ENCODE measurements at regions not wholly inside any gene's neighbourhood (a gene's known extent, or its start where the extent isn't known, plus 50 kb on each side); places are given as distances from the start of the nearest gene placed in this dataset.

DNA sequence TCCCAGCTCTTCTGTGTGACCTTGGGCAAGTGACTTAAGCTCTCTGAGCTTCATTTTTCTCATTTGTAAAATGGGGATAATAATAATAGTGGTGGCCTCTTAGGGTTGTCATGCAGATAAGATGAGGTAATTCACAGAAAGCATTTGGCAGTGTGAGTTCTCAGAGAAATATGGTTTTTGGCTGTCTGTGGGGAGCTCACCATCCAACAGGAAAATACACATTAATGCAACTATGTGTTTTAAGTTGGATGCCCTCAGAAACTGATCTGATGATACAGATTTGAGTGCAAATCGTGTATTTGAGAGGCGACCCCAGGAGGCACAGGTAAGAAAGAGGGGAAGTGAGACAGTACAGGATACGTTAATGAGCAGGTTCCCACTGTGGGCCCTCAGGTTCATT, 56.1 kb upstream of the SPRED2 start:
- no peaks in the 10 kb centered on the region for H3K27me3 ChIP-seq (ENCODE audit: control insufficient read depth, insufficient read depth, low read length)
- TF ChIP-seq, protein P1, sequence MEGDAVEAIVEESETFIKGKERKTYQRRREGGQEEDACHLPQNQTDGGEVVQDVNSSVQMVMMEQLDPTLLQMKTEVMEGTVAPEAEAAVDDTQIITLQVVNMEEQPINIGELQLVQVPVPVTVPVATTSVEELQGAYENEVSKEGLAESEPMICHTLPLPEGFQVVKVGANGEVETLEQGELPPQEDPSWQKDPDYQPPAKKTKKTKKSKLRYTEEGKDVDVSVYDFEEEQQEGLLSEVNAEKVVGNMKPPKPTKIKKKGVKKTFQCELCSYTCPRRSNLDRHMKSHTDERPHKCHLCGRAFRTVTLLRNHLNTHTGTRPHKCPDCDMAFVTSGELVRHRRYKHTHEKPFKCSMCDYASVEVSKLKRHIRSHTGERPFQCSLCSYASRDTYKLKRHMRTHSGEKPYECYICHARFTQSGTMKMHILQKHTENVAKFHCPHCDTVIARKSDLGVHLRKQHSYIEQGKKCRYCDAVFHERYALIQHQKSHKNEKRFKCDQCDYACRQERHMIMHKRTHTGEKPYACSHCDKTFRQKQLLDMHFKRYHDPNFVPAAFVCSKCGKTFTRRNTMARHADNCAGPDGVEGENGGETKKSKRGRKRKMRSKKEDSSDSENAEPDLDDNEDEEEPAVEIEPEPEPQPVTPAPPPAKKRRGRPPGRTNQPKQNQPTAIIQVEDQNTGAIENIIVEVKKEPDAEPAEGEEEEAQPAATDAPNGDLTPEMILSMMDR (IDR thresholded peaks at IDR 0.05) = no peak
- H2AFZ ChIP-seq = no peak overlapping the region
- H3K4me1 ChIP-seq = no peaks in the 10 kb centered on the region
- H3K4me2 ChIP-seq (ENCODE audit: low read length) = no peak overlapping the region
- H3K9ac ChIP-seq = no peak overlapping the region
- no peak overlapping the region for H3K27ac ChIP-seq
- H3K36me3 ChIP-seq (ENCODE audit: control insufficient read depth, insufficient read depth, low read length) = no peaks in the 10 kb centered on the region
- H3K9me3 ChIP-seq (ENCODE audit: control insufficient read depth, low read length) = no peaks in the 10 kb centered on the region
- no peak overlapping the region for H3K4me3 ChIP-seq (ENCODE audit: low read depth, low read length)
- H3K79me2 ChIP-seq = no peaks in the 10 kb centered on the region

DNA sequence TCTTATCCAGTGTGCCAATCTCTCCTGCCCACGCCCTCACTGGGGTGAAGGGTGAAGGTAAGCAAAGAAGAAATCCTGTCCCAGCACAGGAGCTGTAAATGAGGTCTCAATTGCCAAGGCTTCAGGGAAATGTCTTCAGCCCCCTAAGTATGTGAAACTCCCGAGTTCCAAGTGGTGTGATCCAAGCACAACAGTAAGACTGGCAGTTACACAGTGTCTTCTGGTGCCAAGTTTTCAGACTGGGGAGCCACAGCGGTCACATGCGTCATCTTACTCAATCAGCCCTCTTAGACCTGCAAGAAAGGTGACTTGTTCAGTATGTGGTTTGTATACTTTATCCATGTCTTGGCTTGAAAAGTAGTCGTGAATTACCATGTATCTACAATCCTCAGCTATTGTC, 55.0 kb upstream of the SPRED2 start:
- no peaks in the 10 kb centered on the region for H3K79me2 ChIP-seq
- no peak overlapping the region for H3K4me2 ChIP-seq (ENCODE audit: low read length)
- TF ChIP-seq, protein P1 (IDR thresholded peaks at IDR 0.05) = no peak
- no peak overlapping the region for H3K27ac ChIP-seq
- H3K9ac ChIP-seq = no peak overlapping the region
- H3K36me3 ChIP-seq (ENCODE audit: control insufficient read depth, insufficient read depth, low read length) = no peaks in the 10 kb centered on the region
- H3K27me3 ChIP-seq (ENCODE audit: control insufficient read depth, insufficient read depth, low read length) = no peaks in the 10 kb centered on the region
- H3K9me3 ChIP-seq (ENCODE audit: control insufficient read depth, low read length) = no peaks in the 10 kb centered on the region
- no peak overlapping the region for H3K4me3 ChIP-seq (ENCODE audit: low read depth, low read length)
- H2AFZ ChIP-seq = no peak overlapping the region
- no peaks in the 10 kb centered on the region for H3K4me1 ChIP-seq

DNA sequence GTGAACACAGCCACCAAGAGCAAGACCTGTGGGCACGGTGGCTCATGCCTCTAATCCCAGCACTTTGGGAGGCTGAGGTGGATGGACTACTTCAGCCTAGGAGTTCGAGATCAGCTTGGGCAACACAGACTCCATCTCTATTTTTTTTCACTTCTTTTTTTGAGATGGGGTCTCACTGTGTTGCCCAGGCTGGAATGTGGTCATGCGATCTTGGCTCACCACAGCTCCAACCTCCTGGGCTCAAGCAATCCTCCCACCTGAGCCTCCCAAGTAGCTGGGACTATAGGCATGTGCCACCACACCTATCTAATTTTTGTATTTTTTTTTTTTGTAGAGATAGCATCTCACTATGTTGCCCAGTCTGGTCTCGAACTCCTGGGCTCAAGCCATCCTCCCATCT, 54.4 kb upstream of the SPRED2 start:
- TF ChIP-seq, protein P1 (IDR thresholded peaks at IDR 0.05) = no peak
- Histone ChIP-seq H3K9ac (no peak overlapping the region), H3K4me2 (ENCODE audit: low read length) (no peak overlapping the region), H3K4me3 (ENCODE audit: low read depth, low read length) (no peak overlapping the region), H3K9me3 (ENCODE audit: control insufficient read depth, low read length) (no peaks in the 10 kb centered on the region), H3K4me1 (no peaks in the 10 kb centered on the region), H3K36me3 (ENCODE audit: control insufficient read depth, insufficient read depth, low read length) (no peaks in the 10 kb centered on the region), H3K79me2 (no peaks in the 10 kb centered on the region), H3K27me3 (ENCODE audit: control insufficient read depth, insufficient read depth, low read length) (no peaks in the 10 kb centered on the region), H3K27ac (no peak overlapping the region), H2AFZ (no peak overlapping the region)

DNA sequence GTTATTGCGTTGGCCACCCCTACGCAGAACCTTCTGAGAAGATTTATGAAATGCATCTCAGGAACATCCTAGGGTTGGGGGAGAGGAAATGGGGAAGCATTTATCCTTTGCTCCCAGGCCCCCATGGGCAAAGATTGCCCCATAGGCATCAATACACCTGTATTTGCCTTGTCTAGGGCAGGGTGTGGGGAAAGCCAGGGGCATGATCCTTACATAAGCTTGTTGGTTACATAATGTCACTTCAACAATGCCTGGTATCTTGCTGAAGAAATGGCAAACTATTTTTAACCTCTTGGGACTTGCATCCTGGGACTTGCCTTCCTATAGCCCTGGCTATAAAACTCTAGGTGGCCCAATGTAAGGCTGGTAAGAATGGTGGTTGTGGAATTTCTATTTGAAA, 53.9 kb upstream of the SPRED2 start:
- TF ChIP-seq, protein P1 (IDR thresholded peaks at IDR 0.05) = no peak
- Histone ChIP-seq H3K79me2 (no peaks in the 10 kb centered on the region), H3K4me3 (ENCODE audit: low read depth, low read length) (no peak overlapping the region), H3K27me3 (ENCODE audit: control insufficient read depth, insufficient read depth, low read length) (no peaks in the 10 kb centered on the region), H3K4me1 (no peaks in the 10 kb centered on the region), H3K36me3 (ENCODE audit: control insufficient read depth, insufficient read depth, low read length) (no peaks in the 10 kb centered on the region), H2AFZ (no peak overlapping the region), H3K9me3 (ENCODE audit: control insufficient read depth, low read length) (no peaks in the 10 kb centered on the region), H3K4me2 (ENCODE audit: low read length) (no peak overlapping the region), H3K9ac (no peak overlapping the region), H3K27ac (no peak overlapping the region)

DNA sequence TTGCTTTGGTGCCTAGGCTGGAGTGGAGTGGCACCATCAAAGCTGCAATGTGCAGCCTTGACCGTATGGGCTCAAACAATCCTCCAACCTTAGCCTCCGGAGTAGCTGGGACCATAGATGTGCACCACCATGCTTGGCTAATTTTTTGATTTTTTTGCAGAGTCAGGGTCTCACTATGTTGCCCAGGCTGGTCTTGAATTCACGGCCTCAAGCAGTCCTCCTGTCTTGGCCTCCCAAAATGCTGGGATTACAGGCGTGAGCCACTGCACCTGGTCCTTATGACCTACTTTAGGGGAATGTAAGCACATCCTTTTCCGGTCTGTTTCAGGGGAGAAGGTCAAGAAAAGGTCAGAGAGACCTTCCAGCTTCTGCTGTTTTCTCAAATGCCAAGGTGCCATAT, 53.4 kb upstream of the SPRED2 start:
- TF ChIP-seq, protein P1 (IDR thresholded peaks at IDR 0.05) = no peak
- H3K4me1 ChIP-seq = no peaks in the 10 kb centered on the region
- no peak overlapping the region for H3K27ac ChIP-seq
- no peak overlapping the region for H3K4me3 ChIP-seq (ENCODE audit: low read depth, low read length)
- H3K79me2 ChIP-seq = no peaks in the 10 kb centered on the region
- H3K4me2 ChIP-seq (ENCODE audit: low read length) = no peak overlapping the region
- no peaks in the 10 kb centered on the region for H3K27me3 ChIP-seq (ENCODE audit: control insufficient read depth, insufficient read depth, low read length)
- no peaks in the 10 kb centered on the region for H3K36me3 ChIP-seq (ENCODE audit: control insufficient read depth, insufficient read depth, low read length)
- no peak overlapping the region for H2AFZ ChIP-seq
- H3K9ac ChIP-seq = no peak overlapping the region
- H3K9me3 ChIP-seq (ENCODE audit: control insufficient read depth, low read length) = no peaks in the 10 kb centered on the region
